A673 (cell line): ENCODE measurements at regions not wholly inside any gene's neighbourhood (a gene's known extent, or its start where the extent isn't known, plus 50 kb on each side); places are given as distances from the start of the nearest gene placed in this dataset.

Experiments
- CTCF ChIP-seq: fragments of 300-800, 200-600 bp; sonication (generic); conservative IDR thresholded peaks from 2 replicates; pipeline ENCODE4 v1.5.1; 2017; ENCODE audit warnings: low read depth, mild to moderate bottlenecking, antibody characterized with exemption, low read length, moderate library complexity, mixed read lengths
- EZH2 ChIP-seq: fragments of 200-600 bp; sonication (generic); IDR thresholded peaks from 2 replicates; pipeline ENCODE4 v1.6.1; 2017; ENCODE audit warnings: borderline replicate concordance, low read depth, mild to moderate bottlenecking, mixed read lengths, antibody characterized with exemption, low read length; ENCODE audit not compliant: poor library complexity, severe bottlenecking

DNA sequence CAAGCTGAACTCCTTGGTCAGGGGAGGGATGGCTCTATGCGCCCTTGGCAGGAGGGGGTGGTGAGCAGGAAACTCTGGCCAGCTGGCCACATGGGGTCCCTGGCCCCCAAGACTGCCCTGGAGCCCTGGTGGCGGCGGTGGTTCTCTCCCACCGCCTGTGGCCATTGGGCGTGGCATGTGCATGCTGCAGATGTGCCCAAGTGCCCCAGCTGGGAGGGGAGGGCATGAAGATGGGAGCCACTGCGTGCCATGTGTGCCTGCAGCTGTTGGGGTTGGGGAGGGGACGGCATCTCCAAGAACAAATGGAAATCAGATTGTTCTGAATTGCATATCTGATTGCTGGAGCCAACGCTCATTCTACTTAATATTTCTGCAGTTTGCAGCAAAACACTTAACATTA lies 115.7 kb upstream of the IGF1 start:
- TF ChIP-seq CTCF (no peak), EZH2 (no peak)
